GM12801 (cell line): ENCODE measurements at regions not wholly inside any gene's neighbourhood (a gene's known extent, or its start where the extent isn't known, plus 50 kb on each side); places are given as distances from the start of the nearest gene placed in this dataset.

ENCODE experiments used
- TF ChIP-seq, protein P1 (sequence below): IDR thresholded peaks from one replicate; pipeline ENCODE4 v1.5.1; 2011; ENCODE audit warnings: control low read depth; ENCODE audit not compliant: insufficient read length; ENCODE audit errors: extremely low read depth

DNA sequence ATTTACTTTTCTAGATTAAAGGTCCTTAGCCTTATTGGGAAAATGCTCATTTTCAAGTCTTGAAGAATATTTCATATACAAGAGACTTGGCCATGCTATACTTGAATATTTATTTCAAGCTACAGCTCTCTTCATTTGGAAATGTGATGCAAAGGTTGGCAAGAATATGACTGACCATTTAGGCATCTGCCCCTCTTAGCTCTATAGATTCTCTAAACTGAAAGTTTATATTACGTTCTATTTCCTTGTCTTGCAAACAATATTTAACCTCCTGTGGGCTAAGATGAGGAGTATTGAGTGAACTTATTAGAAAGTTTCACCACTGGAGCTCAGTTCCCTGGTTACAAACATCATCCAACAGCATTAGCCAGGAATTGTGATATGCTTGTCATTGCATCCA lies 593.1 kb downstream of the MAT2B start:
- TF ChIP-seq, protein P1, sequence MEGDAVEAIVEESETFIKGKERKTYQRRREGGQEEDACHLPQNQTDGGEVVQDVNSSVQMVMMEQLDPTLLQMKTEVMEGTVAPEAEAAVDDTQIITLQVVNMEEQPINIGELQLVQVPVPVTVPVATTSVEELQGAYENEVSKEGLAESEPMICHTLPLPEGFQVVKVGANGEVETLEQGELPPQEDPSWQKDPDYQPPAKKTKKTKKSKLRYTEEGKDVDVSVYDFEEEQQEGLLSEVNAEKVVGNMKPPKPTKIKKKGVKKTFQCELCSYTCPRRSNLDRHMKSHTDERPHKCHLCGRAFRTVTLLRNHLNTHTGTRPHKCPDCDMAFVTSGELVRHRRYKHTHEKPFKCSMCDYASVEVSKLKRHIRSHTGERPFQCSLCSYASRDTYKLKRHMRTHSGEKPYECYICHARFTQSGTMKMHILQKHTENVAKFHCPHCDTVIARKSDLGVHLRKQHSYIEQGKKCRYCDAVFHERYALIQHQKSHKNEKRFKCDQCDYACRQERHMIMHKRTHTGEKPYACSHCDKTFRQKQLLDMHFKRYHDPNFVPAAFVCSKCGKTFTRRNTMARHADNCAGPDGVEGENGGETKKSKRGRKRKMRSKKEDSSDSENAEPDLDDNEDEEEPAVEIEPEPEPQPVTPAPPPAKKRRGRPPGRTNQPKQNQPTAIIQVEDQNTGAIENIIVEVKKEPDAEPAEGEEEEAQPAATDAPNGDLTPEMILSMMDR: no peak

DNA sequence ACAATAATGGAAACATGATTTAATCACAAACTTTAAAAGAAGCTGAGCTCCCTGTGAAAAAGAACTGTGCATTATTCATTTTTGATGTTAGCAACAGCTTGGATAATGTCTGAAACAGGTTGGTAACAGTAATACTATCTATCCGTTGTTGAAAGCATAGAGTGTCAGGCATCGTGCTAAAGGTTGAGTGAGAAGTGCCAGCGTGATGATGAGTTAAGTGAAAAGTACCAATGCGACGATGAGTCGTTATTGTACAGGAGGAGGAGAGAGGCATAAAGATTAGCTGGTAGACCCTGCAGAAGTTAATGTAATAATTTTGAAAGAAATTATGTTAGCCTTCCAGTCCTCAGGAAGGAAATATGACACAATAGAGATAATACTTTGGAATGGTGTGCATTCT lies 593.6 kb downstream of the MAT2B start:
- TF ChIP-seq, protein P1: no peak

DNA sequence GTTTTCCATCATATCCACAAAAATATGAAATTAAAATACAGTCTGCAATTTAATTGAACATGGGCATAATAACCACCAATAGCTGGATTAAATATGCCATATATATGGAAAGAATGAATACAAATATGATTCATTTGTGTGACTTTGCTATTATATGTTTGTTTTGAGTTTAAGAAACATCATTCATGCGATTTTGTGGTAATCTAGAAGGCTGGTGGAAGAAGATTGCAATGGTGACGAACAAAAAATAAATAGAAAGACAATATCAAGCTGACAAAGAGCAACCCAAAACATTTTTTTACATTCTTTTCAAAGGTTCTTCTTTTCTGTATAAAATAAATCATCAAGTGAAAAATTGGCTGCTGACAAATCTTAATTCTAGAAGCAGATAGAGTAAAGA lies 610.0 kb downstream of the MAT2B start:
- TF ChIP-seq, protein P1: no peak

DNA sequence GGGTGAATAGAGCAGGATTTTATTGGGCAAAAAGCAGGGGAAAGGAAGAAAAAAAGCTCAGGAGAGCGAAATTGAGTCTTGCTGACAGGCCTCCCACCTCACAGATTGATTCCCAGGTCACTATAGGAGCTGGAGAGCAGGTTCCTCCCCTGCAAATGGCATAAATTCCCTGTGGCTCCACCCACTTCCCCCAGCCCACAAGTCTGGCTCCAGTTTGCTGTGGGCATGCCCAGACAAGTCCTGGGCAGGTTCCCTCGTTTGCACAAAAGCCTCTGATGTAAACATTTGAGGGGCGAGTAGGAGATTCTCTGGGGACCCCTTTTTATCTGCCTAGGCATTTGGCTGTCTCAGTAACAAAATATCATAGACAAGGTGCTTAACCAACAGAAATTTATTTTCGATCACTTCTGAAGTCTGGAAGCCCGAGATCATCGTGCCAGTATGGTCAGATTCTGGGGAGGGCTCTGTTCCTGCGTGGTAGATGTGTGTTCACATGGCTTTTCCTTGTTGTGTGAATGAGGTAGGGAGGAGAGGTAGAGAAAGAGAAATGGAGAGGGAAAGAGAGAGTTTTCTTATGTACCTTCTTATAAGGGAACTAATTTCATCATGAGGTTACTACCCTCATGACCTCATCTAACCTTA lies 614.5 kb downstream of the MAT2B start:
- TF ChIP-seq, protein P1: no peak

DNA sequence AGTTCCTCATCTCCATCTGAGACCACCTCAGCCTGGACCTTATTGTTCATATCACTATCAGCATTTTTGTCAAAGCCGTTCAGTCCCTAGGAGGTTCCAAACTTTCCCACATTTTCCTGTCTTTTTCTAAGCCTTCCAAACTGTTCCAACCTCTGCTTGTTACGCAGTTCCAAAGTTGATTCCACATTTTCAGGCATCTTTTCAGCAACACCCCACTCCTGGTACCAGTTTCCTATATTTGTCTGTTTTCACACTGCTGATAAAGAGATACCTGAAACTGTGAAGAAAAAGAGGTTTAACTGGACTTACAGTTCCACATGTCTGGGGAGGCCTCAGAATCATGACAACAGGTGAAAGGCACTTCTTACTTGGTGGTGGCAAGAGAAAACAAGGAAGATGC lies 622.1 kb downstream of the MAT2B start:
- TF ChIP-seq, protein P1: no peak

DNA sequence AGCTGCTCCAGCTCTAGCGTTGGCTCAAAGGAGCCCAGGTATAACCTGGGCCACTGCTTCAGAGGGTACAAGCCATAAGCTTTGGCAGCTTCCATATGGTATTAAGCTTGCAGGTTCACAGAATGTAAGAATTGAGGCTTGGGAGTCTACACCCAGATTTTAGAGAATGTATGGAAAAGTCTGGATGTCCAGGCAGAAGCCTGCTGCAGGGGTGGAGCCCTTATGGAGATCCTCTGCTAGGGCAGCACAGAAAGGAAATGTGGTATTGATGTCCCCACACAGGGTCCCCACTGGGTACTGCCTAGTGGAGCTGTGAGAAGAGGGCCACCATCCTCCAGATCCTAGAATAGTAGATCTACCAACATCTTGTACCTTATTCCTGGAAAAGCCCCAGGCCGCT lies 626.9 kb downstream of the MAT2B start:
- TF ChIP-seq, protein P1: no peak

DNA sequence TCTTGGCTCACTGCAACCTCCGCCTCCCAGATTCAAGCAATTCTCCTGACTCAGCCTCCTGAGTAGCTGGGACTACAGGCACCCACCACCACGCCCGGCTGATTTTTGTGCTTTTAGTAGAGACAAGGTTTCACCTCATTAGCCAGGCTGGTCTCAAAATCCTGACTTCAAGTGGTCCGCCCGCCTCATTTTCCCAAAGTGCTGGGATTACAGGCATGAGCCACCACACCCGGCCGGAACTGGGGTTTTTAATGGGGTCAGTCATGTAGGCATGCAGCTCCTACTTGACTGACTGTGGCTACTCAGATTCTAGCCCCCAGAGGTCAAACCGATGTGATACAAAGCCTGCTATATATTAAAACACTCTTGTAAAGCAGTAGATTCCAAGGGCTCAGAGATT lies 631.7 kb downstream of the MAT2B start:
- TF ChIP-seq, protein P1: no peak
